Lung (tissue), 11 donors: ENCODE measurements at regions not wholly inside any gene's neighbourhood (a gene's known extent, or its start where the extent isn't known, plus 50 kb on each side); places are given as distances from the start of the nearest gene placed in this dataset.

Experiments
- ATAC-seq: fragments of 200-7000 bp; cut with Tn5 transposase; one replicate; pipeline ENCODE4 v1.9.1; 2020; ENCODE audit warnings: moderate number of reproducible peaks; ENCODE audit not compliant: insufficient read depth, low FRiP score
- DNase-seq, 3 donors: peaks; one replicate each; pipeline ENCODE4 v3.0.0-alpha.2; 2013 to 2017
- H3K27ac ChIP-seq, 2 donors: one replicate each; pipeline ENCODE4 v1.5.1; 2013; ENCODE audit warnings: mild to moderate bottlenecking in 2 of 2, moderate library complexity in 2 of 2, control low read depth in 1 of 2, inconsistent platforms in 1 of 2, low read depth in 1 of 2, low read length in 1 of 2
- H3K27me3 ChIP-seq, 3 donors: one replicate each; pipeline ENCODE4 v1.5.1; 2013; ENCODE audit warnings: low read length in 2 of 3; ENCODE audit not compliant: control insufficient read depth in 3 of 3, insufficient read depth in 3 of 3
- H3K36me3 ChIP-seq, 4 donors: one replicate each; pipeline ENCODE4 v1.5.1; 2013; ENCODE audit warnings: low read length in 4 of 4, mild to moderate bottlenecking in 1 of 4, moderate library complexity in 1 of 4; ENCODE audit not compliant: control insufficient read depth in 4 of 4, insufficient read depth in 4 of 4
- H3K4me1 ChIP-seq, 5 donors: one replicate each; pipeline ENCODE4 v1.5.1; 2013; ENCODE audit warnings: low read length in 5 of 5, mild to moderate bottlenecking in 2 of 5, moderate library complexity in 1 of 5; ENCODE audit not compliant: control insufficient read depth in 5 of 5, insufficient read depth in 5 of 5
- H3K4me3 ChIP-seq: one replicate; pipeline ENCODE4 v1.5.1; 2013; ENCODE audit warnings: mild to moderate bottlenecking, control low read depth, moderate library complexity
- H3K9ac ChIP-seq, 2 donors: one replicate each; pipeline ENCODE4 v1.5.1; 2013; ENCODE audit warnings: low read length in 2 of 2, control low read depth in 1 of 2; ENCODE audit not compliant: insufficient read depth in 1 of 2
- H3K9me3 ChIP-seq, 4 donors: one replicate each; pipeline ENCODE4 v1.5.1; 2013; ENCODE audit warnings: low read length in 3 of 4, mild to moderate bottlenecking in 1 of 4, moderate library complexity in 1 of 4; ENCODE audit not compliant: control insufficient read depth in 4 of 4, insufficient read depth in 3 of 4
- WGBS, 2 donors: extraction: QIAGEN DNeasy Blood & Tissue Kit; methylation state at CpG; one replicate each; pipeline ENCODE4 v1.1.7; 2013; 5-methylcytosine and 5-hydroxymethylcytosine counted together
- TF ChIP-seq, protein P1 (sequence below): IDR thresholded peaks from 2 replicates; pipeline ENCODE4 v1.5.1; 2012; ENCODE audit warnings: mild to moderate bottlenecking; ENCODE audit errors: control extremely low read depth, extremely low read depth
- donor health status: control.
- donor health status: control.
- donor health status: Bipolar disorder and iron deficiency.
- donor health status: healthy.
- donor health status: DM: yes; HTN: yes; CAD: no.

- Histone ChIP-seq H3K9me3 (no peaks in the 10 kb centered on the region), H3K4me1 (peaks cover 0 to 40% (median 18%) of the 10 kb centered on the region in 5 donors), H3K4me3 (no peak overlapping the region), H3K9ac (no peak overlapping the region), H3K36me3 (no peaks in the 10 kb centered on the region), H3K27me3 (peaks cover 0 to 11% (median 11%) of the 10 kb centered on the region in 3 donors), H3K27ac (peak overlapping the region in 1 of 2 donors; percentile 17)
- TF ChIP-seq, protein P1, sequence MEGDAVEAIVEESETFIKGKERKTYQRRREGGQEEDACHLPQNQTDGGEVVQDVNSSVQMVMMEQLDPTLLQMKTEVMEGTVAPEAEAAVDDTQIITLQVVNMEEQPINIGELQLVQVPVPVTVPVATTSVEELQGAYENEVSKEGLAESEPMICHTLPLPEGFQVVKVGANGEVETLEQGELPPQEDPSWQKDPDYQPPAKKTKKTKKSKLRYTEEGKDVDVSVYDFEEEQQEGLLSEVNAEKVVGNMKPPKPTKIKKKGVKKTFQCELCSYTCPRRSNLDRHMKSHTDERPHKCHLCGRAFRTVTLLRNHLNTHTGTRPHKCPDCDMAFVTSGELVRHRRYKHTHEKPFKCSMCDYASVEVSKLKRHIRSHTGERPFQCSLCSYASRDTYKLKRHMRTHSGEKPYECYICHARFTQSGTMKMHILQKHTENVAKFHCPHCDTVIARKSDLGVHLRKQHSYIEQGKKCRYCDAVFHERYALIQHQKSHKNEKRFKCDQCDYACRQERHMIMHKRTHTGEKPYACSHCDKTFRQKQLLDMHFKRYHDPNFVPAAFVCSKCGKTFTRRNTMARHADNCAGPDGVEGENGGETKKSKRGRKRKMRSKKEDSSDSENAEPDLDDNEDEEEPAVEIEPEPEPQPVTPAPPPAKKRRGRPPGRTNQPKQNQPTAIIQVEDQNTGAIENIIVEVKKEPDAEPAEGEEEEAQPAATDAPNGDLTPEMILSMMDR, result no peak
- ATAC-seq (no peak), DNase-seq (no peak)
Measured at GRCh38 chr17:77286391-77286640, 145.5 kb downstream of the SEC14L1 start.

DNA sequence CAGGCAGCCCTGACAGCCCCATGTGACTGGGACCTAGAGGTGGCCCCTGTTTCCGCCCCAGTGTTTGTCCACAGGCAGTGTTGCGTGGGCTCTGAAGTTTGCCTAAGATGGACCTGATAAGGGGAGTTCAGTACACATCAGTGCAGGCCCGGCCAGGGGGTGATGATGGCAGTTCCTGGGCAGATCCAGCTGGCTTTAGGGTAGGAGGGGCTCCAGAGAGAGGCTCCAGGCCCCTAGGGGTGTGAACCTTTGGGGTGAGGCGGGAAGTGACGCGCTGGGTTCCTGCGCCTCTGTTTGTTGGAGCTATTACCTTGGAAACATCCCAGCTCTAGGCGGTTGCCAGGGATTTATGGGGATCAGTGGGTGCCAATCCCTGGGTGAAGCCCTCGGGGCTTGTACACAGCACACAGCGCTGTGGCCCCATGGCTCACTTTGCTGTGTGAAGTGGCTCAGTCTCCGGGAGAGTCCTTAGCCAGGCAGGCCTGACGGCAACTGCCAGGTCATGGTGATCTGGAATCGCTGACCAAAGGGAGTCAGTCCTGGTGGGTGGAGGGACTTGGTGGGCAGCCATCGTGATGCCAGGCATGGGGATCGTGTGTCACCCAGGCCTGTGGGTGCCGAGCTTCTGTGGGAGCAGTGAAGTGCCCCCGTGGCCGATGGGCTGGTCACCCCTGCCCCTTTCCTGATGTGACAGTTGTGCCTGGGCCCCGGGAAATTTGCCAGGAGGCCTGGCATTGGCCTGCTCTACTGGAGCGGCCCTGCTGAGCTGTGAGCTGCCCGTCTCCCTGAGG lies 146.1 kb downstream of the SEC14L1 start:
- DNase-seq (peak; percentile 57 to 71 (median 64)), ATAC-seq (peak; percentile 8)
- 71 to 85% methylated on average over 21 of the region's 21 CpGs for WGBS, 2 donors
- Histone ChIP-seq H3K4me1 (peaks cover 0 to 35% (median 14%) of the 10 kb centered on the region in 5 donors), H3K9me3 (no peaks in the 10 kb centered on the region), H3K36me3 (no peaks in the 10 kb centered on the region), H3K27me3 (peaks cover 0 to 8% (median 6%) of the 10 kb centered on the region in 3 donors), H3K9ac (peak overlapping the region in 1 of 2 donors; percentile 44), H3K27ac (peak overlapping the region; percentile 17 to 58), H3K4me3 (no peak overlapping the region)
- TF ChIP-seq, protein P1, result no peak

- Histone ChIP-seq H3K9me3 (no peaks in the 10 kb centered on the region), H3K27me3 (peaks cover 0 to 1% (median 0%) of the 10 kb centered on the region in 3 donors), H3K4me1 (peaks cover 0 to 32% (median 13%) of the 10 kb centered on the region in 5 donors), H3K36me3 (no peaks in the 10 kb centered on the region), H3K4me3 (no peak overlapping the region), H3K27ac (peak overlapping the region; percentile 17 to 58), H3K9ac (peak overlapping the region in 1 of 2 donors; percentile 39)
- TF ChIP-seq, protein P1, result no peak
- 66 to 86% methylated on average over 11 of the region's 11 CpGs for WGBS, 2 donors
- ATAC-seq (no peak), DNase-seq (peak; percentile 73 to 83 (median 80))
Measured at GRCh38 chr17:77287432-77288068, 146.8 kb downstream of the SEC14L1 start.
